Mesenchymal stem cell (in vitro differentiated cells and primary cell): ENCODE measurements at regions not wholly inside any gene's neighbourhood (a gene's known extent, or its start where the extent isn't known, plus 50 kb on each side); places are given as distances from the start of the nearest gene placed in this dataset.

Source experiments
- DNase-seq: peaks from one replicate; pipeline ENCODE4 v3.0.0-alpha.2; 2013
- H2AFZ ChIP-seq: one replicate; pipeline ENCODE4 v1.6.1; 2013; ENCODE audit warnings: low read depth, mild to moderate bottlenecking, control low read depth, inconsistent platforms, low read length, moderate library complexity
- H2AK5ac ChIP-seq: 2 replicates; pipeline ENCODE4 v1.6.1; 2013; ENCODE audit warnings: low read length, moderate library complexity, mild to moderate bottlenecking, inconsistent platforms; ENCODE audit not compliant: severe bottlenecking
- H2BK120ac ChIP-seq: one replicate; pipeline ENCODE4 v1.6.1; 2013; ENCODE audit warnings: low read depth, mild to moderate bottlenecking, inconsistent platforms, low read length, moderate library complexity
- H2BK12ac ChIP-seq, 2 experiments: one replicate each; pipeline ENCODE4 v1.6.1; 2013; ENCODE audit warnings: inconsistent platforms in 2 of 2, low read length in 2 of 2, mild to moderate bottlenecking in 2 of 2, moderate library complexity in 2 of 2, control low read depth in 1 of 2
- H2BK15ac ChIP-seq: one replicate; pipeline ENCODE4 v1.6.1; 2013; ENCODE audit warnings: mild to moderate bottlenecking, low read depth, inconsistent platforms; ENCODE audit not compliant: poor library complexity, severe bottlenecking
- H2BK5ac ChIP-seq: 2 replicates; pipeline ENCODE4 v1.6.1; 2013; ENCODE audit warnings: low read depth, mild to moderate bottlenecking, low read length, control low read depth, inconsistent platforms; ENCODE audit not compliant: poor library complexity, severe bottlenecking
- H3K14ac ChIP-seq, 2 experiments: one replicate each; pipeline ENCODE4 v1.6.1; 2013; ENCODE audit warnings: inconsistent platforms in 2 of 2, low read length in 2 of 2, control low read depth in 1 of 2, mild to moderate bottlenecking in 1 of 2, moderate library complexity in 1 of 2
- H3K18ac ChIP-seq, 2 experiments: one replicate each; pipeline ENCODE4 v1.6.1; 2013; ENCODE audit warnings: inconsistent platforms in 2 of 2, low read length in 2 of 2, control low read depth in 1 of 2, low read depth in 1 of 2, mild to moderate bottlenecking in 1 of 2
- H3K23ac ChIP-seq, 2 experiments: one replicate each; pipeline ENCODE4 v1.6.1; 2013; ENCODE audit warnings: inconsistent platforms in 2 of 2, low read length in 2 of 2, mild to moderate bottlenecking in 2 of 2, moderate library complexity in 2 of 2, control low read depth in 1 of 2
- H3K27ac ChIP-seq: 2 replicates; pipeline ENCODE4 v1.5.1; 2013; ENCODE audit warnings: mild to moderate bottlenecking, moderate library complexity, low read length, control low read depth, inconsistent platforms; ENCODE audit not compliant: poor library complexity, severe bottlenecking
- H3K27me3 ChIP-seq, 2 experiments: 2 replicates each; pipeline versions ENCODE4 v1.6.1 to v1.7.0; 2013; ENCODE audit warnings: low read length in 2 of 2, mild to moderate bottlenecking in 2 of 2, moderate library complexity in 2 of 2, control low read depth in 1 of 2, inconsistent platforms in 1 of 2; ENCODE audit not compliant: control insufficient read depth in 1 of 2, insufficient read depth in 1 of 2
- H3K36me3 ChIP-seq, 2 experiments: 2 replicates each; pipeline versions ENCODE4 v1.6.1 to v1.7.0; 2013; ENCODE audit warnings: low read length in 2 of 2, control low read depth in 1 of 2, inconsistent platforms in 1 of 2, low read depth in 1 of 2, mild to moderate bottlenecking in 1 of 2; ENCODE audit not compliant: insufficient read depth in 2 of 2, control insufficient read depth in 1 of 2
- H3K4ac ChIP-seq, 2 experiments: one replicate each; pipeline ENCODE4 v1.6.1; 2013; ENCODE audit warnings: inconsistent platforms in 2 of 2, low read length in 2 of 2, mild to moderate bottlenecking in 2 of 2, moderate library complexity in 2 of 2, control low read depth in 1 of 2, low read depth in 1 of 2
- H3K4me1 ChIP-seq: 2 replicates; pipeline ENCODE4 v1.6.1; 2013; ENCODE audit warnings: low read depth, low read length, control low read depth; ENCODE audit not compliant: control insufficient read depth, insufficient read depth
- H3K4me2 ChIP-seq: 2 replicates; pipeline ENCODE4 v1.6.1; 2013; ENCODE audit warnings: low read length, mild to moderate bottlenecking, inconsistent platforms; ENCODE audit not compliant: poor library complexity, severe bottlenecking
- H3K4me3 ChIP-seq, 2 experiments: 2 replicates each; pipeline versions ENCODE4 v1.5.1 to v1.7.0; 2013; ENCODE audit warnings: low read length in 2 of 2, mild to moderate bottlenecking in 2 of 2, control low read depth in 1 of 2, low read depth in 1 of 2; ENCODE audit not compliant: insufficient read depth in 1 of 2
- H3K79me1 ChIP-seq: replicated peaks from 2 replicates; pipeline ENCODE4 v1.6.1; 2013; ENCODE audit warnings: mild to moderate bottlenecking, control low read depth, low read length, inconsistent platforms; ENCODE audit not compliant: poor library complexity, severe bottlenecking
- H3K9ac ChIP-seq: 2 replicates; pipeline ENCODE4 v1.7.0; 2013; ENCODE audit warnings: mild to moderate bottlenecking, low read length, moderate library complexity
- H3K9me3 ChIP-seq: 2 replicates; pipeline ENCODE4 v1.7.0; 2013; ENCODE audit warnings: mild to moderate bottlenecking, low read length; ENCODE audit not compliant: control insufficient read depth
- H4K8ac ChIP-seq: one replicate; pipeline ENCODE4 v1.6.1; 2013; ENCODE audit warnings: inconsistent platforms, mild to moderate bottlenecking, low read length, moderate library complexity
- H4K91ac ChIP-seq: one replicate; pipeline ENCODE4 v1.6.1; 2013; ENCODE audit warnings: mild to moderate bottlenecking, low read length, inconsistent platforms
- WGBS: methylation state at CpG from one replicate; pipeline ENCODE4 v1.1.7; 2013; ENCODE audit warnings: mixed read lengths; 5-methylcytosine and 5-hydroxymethylcytosine counted together

DNA sequence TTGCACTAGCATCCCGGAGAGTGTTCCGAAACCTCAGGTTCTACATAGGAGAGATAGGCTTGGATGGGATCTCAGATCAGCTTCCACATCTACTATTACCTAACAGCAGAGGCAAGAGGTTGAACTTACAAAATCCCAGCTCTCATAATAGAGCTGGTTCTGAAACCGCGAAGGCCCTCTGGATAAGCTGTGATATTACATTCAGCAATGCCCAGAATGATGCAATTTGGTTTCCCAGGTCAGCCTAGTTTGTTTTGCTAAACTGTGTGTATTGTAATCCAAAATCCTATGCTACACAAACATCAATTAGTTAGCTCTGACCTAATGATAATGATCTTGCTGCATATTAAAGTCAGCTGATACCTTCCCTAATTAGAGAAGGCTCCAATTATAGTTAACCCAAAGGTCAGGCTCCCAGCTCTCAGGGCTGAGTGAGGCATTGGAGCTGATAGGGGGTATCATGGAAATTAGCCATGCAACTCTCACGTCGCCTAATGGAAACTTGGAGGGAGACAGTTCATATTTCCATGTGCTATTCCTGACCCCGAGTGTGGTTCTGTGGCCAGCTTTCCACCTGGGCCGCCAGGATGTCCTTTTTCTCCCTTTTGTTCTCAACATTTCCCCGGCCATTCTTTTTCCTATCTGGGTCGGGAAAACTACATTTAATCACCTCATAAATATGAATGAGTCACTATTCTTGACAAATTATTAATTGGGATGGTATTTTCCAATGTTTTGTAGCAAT is 278.4 kb upstream of the IRX1 start:
- no peaks in the 10 kb centered on the region for H3K4me1 ChIP-seq
- no peak overlapping the region for H4K8ac ChIP-seq
- H3K9me3 ChIP-seq = peaks cover 13% of the 10 kb centered on the region
- H2BK15ac ChIP-seq = no peak overlapping the region
- H3K4me3 ChIP-seq = no peak overlapping the region
- H3K18ac ChIP-seq = no peak overlapping the region
- no peak overlapping the region for H2BK12ac ChIP-seq
- WGBS = 85% methylated on average over 7 of the region's 10 CpGs
- H3K27me3 ChIP-seq = peaks cover 0 to 5% of the 10 kb centered on the region in 2 experiments
- no peak for DNase-seq
- no peak overlapping the region for H3K4ac ChIP-seq
- no peak overlapping the region for H3K4me2 ChIP-seq
- no peak overlapping the region for H3K9ac ChIP-seq
- no peaks in the 10 kb centered on the region for H3K36me3 ChIP-seq
- H4K91ac ChIP-seq = no peak overlapping the region
- H3K79me1 ChIP-seq = no peaks in the 10 kb centered on the region
- no peak overlapping the region for H3K14ac ChIP-seq
- no peak overlapping the region for H2BK120ac ChIP-seq
- no peak overlapping the region for H3K23ac ChIP-seq
- H2AFZ ChIP-seq = no peak overlapping the region
- no peak overlapping the region for H3K27ac ChIP-seq
- H2BK5ac ChIP-seq = no peak overlapping the region
- no peak overlapping the region for H2AK5ac ChIP-seq

DNA sequence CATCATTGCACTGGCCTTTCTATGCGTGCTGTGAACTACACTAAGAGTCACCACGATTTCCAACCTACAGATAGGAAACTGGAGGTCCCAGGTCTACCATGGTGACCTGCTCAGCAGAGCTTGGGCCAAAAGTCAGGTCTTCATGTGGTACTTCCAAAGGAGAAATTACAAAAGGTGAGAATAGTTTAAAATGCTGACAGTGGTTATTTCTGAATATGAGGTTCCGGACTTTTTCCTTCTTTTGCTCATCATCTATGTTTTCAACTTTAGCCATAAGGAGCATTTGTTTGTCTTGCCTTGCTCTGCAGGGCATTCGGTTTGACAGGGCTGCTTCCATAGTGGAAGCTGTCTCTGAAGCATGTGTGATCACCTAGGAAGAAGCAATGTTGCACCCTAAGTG is 282.1 kb upstream of the IRX1 start:
- no peaks in the 10 kb centered on the region for H3K79me1 ChIP-seq
- WGBS = 66% methylated on average over 4 of the region's 4 CpGs
- no peak for DNase-seq
- H3K18ac ChIP-seq = no peak overlapping the region
- H3K36me3 ChIP-seq = no peaks in the 10 kb centered on the region
- H2AK5ac ChIP-seq = no peak overlapping the region
- no peak overlapping the region for H3K27ac ChIP-seq
- no peak overlapping the region for H3K4me2 ChIP-seq
- no peak overlapping the region for H3K14ac ChIP-seq
- H3K9ac ChIP-seq = no peak overlapping the region
- no peak overlapping the region for H4K8ac ChIP-seq
- H3K4me3 ChIP-seq = no peak overlapping the region
- H3K23ac ChIP-seq = no peak overlapping the region
- H2BK12ac ChIP-seq = no peak overlapping the region
- H2BK5ac ChIP-seq = no peak overlapping the region
- peaks cover 0 to 5% of the 10 kb centered on the region in 2 experiments for H3K27me3 ChIP-seq
- no peak overlapping the region for H2AFZ ChIP-seq
- no peak overlapping the region for H4K91ac ChIP-seq
- H2BK120ac ChIP-seq = no peak overlapping the region
- no peaks in the 10 kb centered on the region for H3K4me1 ChIP-seq
- peaks cover 16% of the 10 kb centered on the region for H3K9me3 ChIP-seq
- no peak overlapping the region for H3K4ac ChIP-seq
- H2BK15ac ChIP-seq = no peak overlapping the region

DNA sequence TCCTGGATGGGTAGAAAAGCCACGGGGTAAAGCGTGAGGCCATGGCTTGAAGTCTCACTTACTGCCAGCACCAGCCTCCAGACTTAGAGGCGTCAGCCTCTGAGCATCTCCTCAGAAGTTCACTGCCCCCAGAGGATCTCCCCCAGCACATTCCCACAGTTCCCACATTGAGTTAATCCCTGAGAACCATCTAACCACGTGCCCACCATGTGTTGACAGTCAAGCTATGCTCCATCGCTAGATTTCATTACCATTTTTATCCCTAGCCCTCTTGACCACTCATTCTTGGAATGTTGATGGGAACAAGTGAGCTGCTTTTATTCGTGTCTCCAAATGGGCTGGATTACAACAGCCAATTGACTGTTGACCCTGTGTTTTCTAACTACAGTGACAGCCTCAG is 283.3 kb upstream of the IRX1 start:
- no peak for DNase-seq
- Histone ChIP-seq H2BK12ac (no peak overlapping the region), H4K91ac (no peak overlapping the region), H3K18ac (no peak overlapping the region), H3K4me1 (no peaks in the 10 kb centered on the region), H3K9me3 (peaks cover 16% of the 10 kb centered on the region), H2BK5ac (no peak overlapping the region), H3K4me3 (no peak overlapping the region), H3K9ac (no peak overlapping the region), H3K79me1 (no peaks in the 10 kb centered on the region), H3K4me2 (no peak overlapping the region), H2AK5ac (no peak overlapping the region), H3K4ac (no peak overlapping the region), H2BK15ac (no peak overlapping the region), H2AFZ (no peak overlapping the region), H3K14ac (no peak overlapping the region), H3K36me3 (no peaks in the 10 kb centered on the region), H3K27me3 (peaks cover 0 to 5% of the 10 kb centered on the region in 2 experiments), H4K8ac (no peak overlapping the region), H2BK120ac (no peak overlapping the region), H3K23ac (no peak overlapping the region), H3K27ac (no peak overlapping the region)
- WGBS = 59% methylated on average over 6 of the region's 6 CpGs

DNA sequence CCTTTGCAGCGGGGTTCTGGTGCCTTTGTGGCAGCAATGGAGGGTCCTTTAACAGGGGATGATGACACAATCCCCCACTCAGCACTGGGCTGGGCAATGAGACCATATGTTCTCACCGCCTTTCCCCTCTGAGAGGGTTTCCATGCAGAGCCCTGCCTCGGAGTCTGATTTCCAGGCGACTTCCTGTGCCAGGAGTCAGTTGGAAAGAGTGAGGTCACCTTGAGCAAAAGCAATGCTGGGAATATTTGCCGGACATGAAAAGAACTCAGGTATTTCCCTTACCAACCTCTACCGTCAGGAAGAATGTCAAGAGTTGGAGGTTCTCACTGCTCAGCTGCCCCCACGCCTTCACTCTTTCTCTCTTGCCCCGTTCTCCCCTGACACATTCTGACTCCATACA is 284.2 kb upstream of the IRX1 start:
- Histone ChIP-seq H3K27ac (no peak overlapping the region), H2AFZ (no peak overlapping the region), H3K23ac (no peak overlapping the region), H3K14ac (no peak overlapping the region), H4K91ac (no peak overlapping the region), H3K4me3 (no peak overlapping the region), H3K9me3 (peaks cover 16% of the 10 kb centered on the region), H3K4ac (no peak overlapping the region), H3K18ac (no peak overlapping the region), H3K27me3 (peaks cover 0 to 5% of the 10 kb centered on the region in 2 experiments), H2BK120ac (no peak overlapping the region), H2BK12ac (no peak overlapping the region), H4K8ac (no peak overlapping the region), H3K9ac (no peak overlapping the region), H3K79me1 (no peaks in the 10 kb centered on the region), H2BK15ac (no peak overlapping the region), H3K36me3 (no peaks in the 10 kb centered on the region), H2AK5ac (no peak overlapping the region), H3K4me1 (no peaks in the 10 kb centered on the region), H3K4me2 (no peak overlapping the region), H2BK5ac (no peak overlapping the region)
- WGBS = 84% methylated on average over 8 of the region's 8 CpGs
- DNase-seq = no peak
